ENCODE measurements at regions not wholly inside any gene's neighbourhood (a gene's known extent, or its start where the extent isn't known, plus 50 kb on each side); places are given as distances from the start of the nearest gene placed in this dataset.

- TF ChIP-seq CTCF (tag by site-specific recombination; IDR thresholded peaks at IDR 0.05) (no peak), ZBTB7A (tag by site-specific recombination; IDR thresholded peaks at IDR 0.05; ENCODE audit: low read depth) (no peak), BCL11B (tag by site-specific recombination; IDR thresholded peaks at IDR 0.05; ENCODE audit: low read depth) (no peak), ZNF18 (tag by site-specific recombination; IDR thresholded peaks at IDR 0.05) (no peak), ZNF398 (tag by site-specific recombination; IDR thresholded peaks at IDR 0.05) (no peak)
Measured at GRCh38 chr16:19963301-19963700, 78.7 kb upstream of the GPRC5B start.

Data from HEK293 (cell line).